ENCODE measurements at regions not wholly inside any gene's neighbourhood (a gene's known extent, or its start where the extent isn't known, plus 50 kb on each side); places are given as distances from the start of the nearest gene placed in this dataset.

DNA sequence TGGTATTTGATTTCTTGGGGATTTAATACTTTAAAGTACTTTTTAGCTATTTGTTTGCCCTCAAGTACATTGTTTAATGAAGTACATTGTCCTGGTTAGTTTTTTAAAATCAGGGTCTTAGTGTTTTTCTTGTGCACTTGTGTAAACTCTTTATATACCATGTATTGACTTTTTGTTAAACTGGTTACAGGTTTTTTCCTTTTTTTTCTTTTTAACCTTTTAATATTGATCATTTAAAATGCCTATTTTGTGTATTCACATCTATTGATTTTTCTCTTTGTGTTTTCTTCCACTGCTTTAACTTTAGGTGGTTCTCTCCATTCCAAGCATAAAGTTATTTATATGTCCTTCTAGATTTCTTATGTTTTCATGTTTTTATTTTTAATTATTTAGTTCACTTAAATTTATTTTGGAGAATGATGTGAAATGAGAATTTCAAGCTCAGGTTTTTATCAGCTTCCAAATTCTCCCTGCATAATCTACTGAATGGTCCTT lies 84.5 kb upstream of the MYCN start:
- no peak for TF ChIP-seq CTCF (IDR thresholded peaks at IDR 0.05; ENCODE audit: low read length, missing control alignments)
- DNase-seq (ENCODE audit: low read depth): no peak

DNA sequence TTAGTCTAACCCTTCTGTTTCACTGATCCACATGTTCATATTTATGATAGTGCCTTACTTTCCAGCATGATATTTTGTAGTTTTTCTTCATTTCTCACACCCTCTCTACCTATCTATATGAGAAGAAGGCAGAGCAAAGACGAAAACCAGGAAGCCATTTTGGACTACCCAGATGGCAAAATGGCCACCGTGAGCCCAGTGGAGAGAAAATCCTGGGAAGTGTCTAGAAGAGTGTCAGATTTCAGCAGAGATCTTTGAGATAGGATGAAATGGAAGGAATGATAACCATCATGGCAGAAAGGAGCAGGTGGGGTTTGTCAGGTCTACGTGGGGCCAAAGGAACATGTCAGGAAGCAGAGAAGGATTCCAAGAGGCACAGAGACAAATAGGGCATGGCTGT lies 84.0 kb upstream of the MYCN start:
- no peak overlapping the region for H3K4me3 ChIP-seq (replicated peaks; ENCODE audit: low read depth, low read length)
- no peak for DNase-seq (ENCODE audit: low read depth)
- no peak for TF ChIP-seq CTCF (IDR thresholded peaks at IDR 0.05; ENCODE audit: low read length, missing control alignments)

More for the DNA sequence above, 84.5 kb upstream of the MYCN start:
- H3K4me3 ChIP-seq (replicated peaks; ENCODE audit: low read depth, low read length): no peak overlapping the region

DNA sequence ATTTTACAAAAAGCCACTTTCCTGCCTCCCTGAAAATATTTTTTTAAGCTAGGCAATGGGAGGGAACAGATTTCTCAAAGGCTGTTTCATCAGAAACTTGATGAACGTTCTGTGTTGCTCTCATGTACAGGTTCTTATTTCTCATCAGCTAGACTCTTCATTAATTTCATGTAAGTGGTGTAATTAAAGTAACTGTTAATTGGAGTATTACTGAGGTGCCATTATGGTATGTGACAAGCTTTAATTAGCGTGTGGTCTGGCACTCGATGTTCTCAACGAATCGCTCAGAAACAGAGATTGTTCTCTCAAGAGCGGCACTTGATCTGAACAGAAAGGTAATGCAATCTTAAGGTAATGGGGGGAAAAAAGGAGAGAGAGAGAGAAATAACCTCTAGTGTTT lies 81.9 kb upstream of the MYCN start:
- no peak for DNase-seq (ENCODE audit: low read depth)
- TF ChIP-seq CTCF (IDR thresholded peaks at IDR 0.05; ENCODE audit: low read length, missing control alignments): no peak
- no peak overlapping the region for H3K4me3 ChIP-seq (replicated peaks; ENCODE audit: low read depth, low read length)

GRCh38 chr2:15860051-15860663 lies 80.2 kb upstream of the MYCN start:
- DNase-seq (ENCODE audit: low read depth): no peak
- H3K4me3 ChIP-seq (replicated peaks; ENCODE audit: low read depth, low read length): no peak overlapping the region
- TF ChIP-seq CTCF (IDR thresholded peaks at IDR 0.05; ENCODE audit: low read length, missing control alignments): no peak

DNA sequence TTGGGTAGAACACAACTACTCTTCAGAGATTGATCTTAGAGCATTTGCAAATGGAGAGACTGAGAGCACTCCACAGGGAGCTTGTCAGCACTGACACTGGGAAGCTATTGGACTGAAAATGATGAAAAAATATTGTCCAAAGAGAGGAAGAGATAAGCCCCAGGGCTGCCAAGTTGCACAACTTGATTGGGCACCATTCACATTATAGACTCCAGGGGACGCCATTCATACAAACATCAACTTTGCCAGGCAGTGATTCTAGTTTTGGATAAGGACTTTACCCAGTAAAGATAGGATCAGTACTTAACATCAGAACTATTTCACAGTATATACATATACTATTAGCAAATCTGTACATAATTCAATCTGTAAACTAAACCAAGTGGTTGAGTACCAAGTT lies 79.6 kb upstream of the MYCN start:
- no peak overlapping the region for H3K4me3 ChIP-seq (replicated peaks; ENCODE audit: low read depth, low read length)
- TF ChIP-seq CTCF (IDR thresholded peaks at IDR 0.05; ENCODE audit: low read length, missing control alignments): no peak
- no peak for DNase-seq (ENCODE audit: low read depth)

- DNase-seq (ENCODE audit: low read depth): no peak
- no peak for TF ChIP-seq CTCF (IDR thresholded peaks at IDR 0.05; ENCODE audit: low read length, missing control alignments)
- no peak overlapping the region for H3K4me3 ChIP-seq (replicated peaks; ENCODE audit: low read depth, low read length)
Observed at GRCh38 chr2:15861172-15861822, 79.1 kb upstream of the MYCN start.

DNA sequence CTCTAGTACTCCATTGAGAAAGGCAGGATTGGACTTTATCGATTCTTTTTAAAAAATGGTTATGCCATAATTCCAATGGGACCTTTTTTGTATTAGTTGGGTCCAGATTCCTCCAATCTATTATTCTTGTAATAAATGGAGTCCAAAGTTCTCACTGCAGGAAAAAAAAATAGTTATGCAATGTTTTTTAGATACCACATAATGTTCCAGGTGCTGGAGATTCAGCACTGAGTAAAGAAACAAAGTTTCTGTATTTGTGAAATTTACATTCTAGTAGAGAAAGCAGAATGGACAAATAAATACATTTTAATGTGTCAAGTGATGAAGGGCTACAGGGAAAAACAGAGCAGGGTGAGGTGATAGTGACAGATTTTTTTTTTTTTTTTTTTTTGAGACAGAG lies 78.5 kb upstream of the MYCN start:
- DNase-seq (ENCODE audit: low read depth): no peak
- no peak for TF ChIP-seq CTCF (IDR thresholded peaks at IDR 0.05; ENCODE audit: low read length, missing control alignments)
- no peak overlapping the region for H3K4me3 ChIP-seq (replicated peaks; ENCODE audit: low read depth, low read length)
